HG03342 (cell line): ENCODE measurements at regions not wholly inside any gene's neighbourhood (a gene's known extent, or its start where the extent isn't known, plus 50 kb on each side); places are given as distances from the start of the nearest gene placed in this dataset.

ENCODE experiments used
- ATAC-seq: cut with Tn5 transposase; IDR thresholded peaks from one replicate; pipeline ENCODE4 v1.9.1; 2021; ENCODE audit warnings: mild to moderate bottlenecking, moderate library complexity; ENCODE audit not compliant: unreplicated experiment

- no peak for ATAC-seq
Measured at GRCh38 chr6:95071464-95071863, 505.9 kb upstream of the MANEA start.

- ATAC-seq = no peak
Measured at GRCh38 chr6:95078457-95078856, 498.9 kb upstream of the MANEA start.

- ATAC-seq = no peak
Measured at GRCh38 chr6:95081231-95081630, 496.1 kb upstream of the MANEA start.

- ATAC-seq = no peak
Measured at GRCh38 chr6:95081949-95082348, 495.4 kb upstream of the MANEA start.

GRCh38 chr6:95083506-95083905 lies 493.8 kb upstream of the MANEA start:
- ATAC-seq = no peak

GRCh38 chr6:95084867-95085266 lies 492.5 kb upstream of the MANEA start:
- no peak for ATAC-seq

GRCh38 chr6:95087394-95088097 lies 489.8 kb upstream of the MANEA start:
- no peak for ATAC-seq

- ATAC-seq = peak; percentile 87
Measured at GRCh38 chr6:95091823-95092436, 485.4 kb upstream of the MANEA start.

GRCh38 chr6:95093154-95093553 lies 484.2 kb upstream of the MANEA start:
- no peak for ATAC-seq

- ATAC-seq = no peak
Measured at GRCh38 chr6:95094751-95095663, 482.3 kb upstream of the MANEA start.

- ATAC-seq = no peak
Measured at GRCh38 chr6:95095855-95096254, 481.5 kb upstream of the MANEA start.

GRCh38 chr6:95099410-95099809 lies 477.9 kb upstream of the MANEA start:
- no peak for ATAC-seq

GRCh38 chr6:95109212-95109611 lies 468.1 kb upstream of the MANEA start:
- no peak for ATAC-seq

GRCh38 chr6:95110767-95111166 lies 466.6 kb upstream of the MANEA start:
- ATAC-seq = no peak

GRCh38 chr6:95117236-95117635 lies 460.1 kb upstream of the MANEA start:
- no peak for ATAC-seq

- ATAC-seq = no peak
Measured at GRCh38 chr6:95119927-95120326, 457.4 kb upstream of the MANEA start.

- no peak for ATAC-seq
Measured at GRCh38 chr6:95120984-95121383, 456.4 kb upstream of the MANEA start.

- no peak for ATAC-seq
Measured at GRCh38 chr6:95127261-95127660, 450.1 kb upstream of the MANEA start.

GRCh38 chr6:95128439-95128838 lies 448.9 kb upstream of the MANEA start:
- ATAC-seq = no peak

- no peak for ATAC-seq
Measured at GRCh38 chr6:95128947-95129346, 448.4 kb upstream of the MANEA start.

- no peak for ATAC-seq
Measured at GRCh38 chr6:95133578-95133977, 443.8 kb upstream of the MANEA start.

GRCh38 chr6:95135182-95135581 lies 442.2 kb upstream of the MANEA start:
- ATAC-seq = no peak
